ENCODE measurements at regions not wholly inside any gene's neighbourhood (a gene's known extent, or its start where the extent isn't known, plus 50 kb on each side); places are given as distances from the start of the nearest gene placed in this dataset.

- Histone ChIP-seq H3K4me3 (ENCODE audit: control insufficient read depth in 2 of 3, extremely low read depth in 1 of 3, insufficient read depth in 2 of 3, low read depth in 1 of 3, low read length in 3 of 3) (no peak overlapping the region), H2AFZ (ENCODE audit: control insufficient read depth, low read length) (no peak overlapping the region), H4K20me1 (ENCODE audit: control insufficient read depth, extremely low read depth, insufficient read depth, low read length) (no peaks in the 10 kb centered on the region), H3K27ac (ENCODE audit: control insufficient read depth, insufficient read depth, low read length) (no peak overlapping the region), H3K9ac (ENCODE audit: control insufficient read depth, extremely low read depth, insufficient read depth, low read length) (no peak overlapping the region), H3K4me1 (ENCODE audit: control insufficient read depth, extremely low read depth, insufficient read depth, low read length) (peaks cover 9% of the 10 kb centered on the region), H3K79me2 (ENCODE audit: control insufficient read depth, insufficient read depth, low read length) (no peaks in the 10 kb centered on the region), H3K9me3 (ENCODE audit: control insufficient read depth, low read depth, low read length) (no peaks in the 10 kb centered on the region), H3K9me1 (ENCODE audit: control insufficient read depth, extremely low read depth, insufficient read depth, low read length) (no peaks in the 10 kb centered on the region), H3K36me3 (ENCODE audit: control insufficient read depth in 2 of 2, extremely low read depth in 1 of 2, insufficient read depth in 2 of 2, low read length in 2 of 2) (no peaks in the 10 kb centered on the region), H3K27me3 (ENCODE audit: control insufficient read depth, extremely low read depth, insufficient read depth, low read length) (no peaks in the 10 kb centered on the region), H3K4me2 (ENCODE audit: control insufficient read depth, extremely low read depth, insufficient read depth, low read depth, low read length) (no peak overlapping the region)
- TF ChIP-seq EZH2 (IDR thresholded peaks at IDR 0.05; ENCODE audit: low read length) (no peak), CTCF (optimal IDR thresholded peaks at IDR 0.05 in 1 of 3, IDR thresholded peaks at IDR 0.05 in 1 of 3, conservative IDR thresholded peaks at IDR 0.05 in 1 of 3; ENCODE audit: extremely low read depth in 1 of 3, insufficient read depth in 2 of 3, low read length in 3 of 3) (no peak)
- DNase-seq (ENCODE audit: low read depth, low spot score): no peak
- FAIRE-seq: no peak
- dilution Hi-C loops (cut with MboI; ENCODE audit: extremely low pct_ligation_motif_present, low sequenced_read_pairs): no loop called here
Measured at GRCh38 chr7:142533920-142534319, 215.4 kb upstream of the PRSS1 start.

GRCh38 chr7:142529591-142529990 is 219.7 kb upstream of the PRSS1 start:
- TF ChIP-seq CTCF (optimal IDR thresholded peaks at IDR 0.05 in 1 of 3, IDR thresholded peaks at IDR 0.05 in 1 of 3, conservative IDR thresholded peaks at IDR 0.05 in 1 of 3; ENCODE audit: extremely low read depth in 1 of 3, insufficient read depth in 2 of 3, low read length in 3 of 3): no peak
- TF ChIP-seq EZH2 (IDR thresholded peaks at IDR 0.05; ENCODE audit: low read length): no peak
- no peaks in the 10 kb centered on the region for H3K79me2 ChIP-seq (ENCODE audit: control insufficient read depth, insufficient read depth, low read length)
- H3K27me3 ChIP-seq (ENCODE audit: control insufficient read depth, extremely low read depth, insufficient read depth, low read length): peaks cover 12% of the 10 kb centered on the region
- no peaks in the 10 kb centered on the region for H3K9me3 ChIP-seq (ENCODE audit: control insufficient read depth, low read depth, low read length)
- H4K20me1 ChIP-seq (ENCODE audit: control insufficient read depth, extremely low read depth, insufficient read depth, low read length): no peaks in the 10 kb centered on the region
- H3K36me3 ChIP-seq (ENCODE audit: control insufficient read depth in 2 of 2, extremely low read depth in 1 of 2, insufficient read depth in 2 of 2, low read length in 2 of 2): no peaks in the 10 kb centered on the region
- no peak overlapping the region for H2AFZ ChIP-seq (ENCODE audit: control insufficient read depth, low read length)
- no peak overlapping the region for H3K4me3 ChIP-seq (ENCODE audit: control insufficient read depth in 2 of 3, extremely low read depth in 1 of 3, insufficient read depth in 2 of 3, low read depth in 1 of 3, low read length in 3 of 3)
- no peak overlapping the region for H3K27ac ChIP-seq (ENCODE audit: control insufficient read depth, insufficient read depth, low read length)
- no peaks in the 10 kb centered on the region for H3K4me1 ChIP-seq (ENCODE audit: control insufficient read depth, extremely low read depth, insufficient read depth, low read length)
- DNase-seq (ENCODE audit: low read depth, low spot score) (no peak), FAIRE-seq (no peak)
- no peaks in the 10 kb centered on the region for H3K9me1 ChIP-seq (ENCODE audit: control insufficient read depth, extremely low read depth, insufficient read depth, low read length)
- H3K4me2 ChIP-seq (ENCODE audit: control insufficient read depth, extremely low read depth, insufficient read depth, low read depth, low read length): no peak overlapping the region
- H3K9ac ChIP-seq (ENCODE audit: control insufficient read depth, extremely low read depth, insufficient read depth, low read length): no peak overlapping the region
- dilution Hi-C loops (cut with MboI; ENCODE audit: extremely low pct_ligation_motif_present, low sequenced_read_pairs): no loop called here
